Spleen (tissue), 11 donors: ENCODE measurements at regions not wholly inside any gene's neighbourhood (a gene's known extent, or its start where the extent isn't known, plus 50 kb on each side); places are given as distances from the start of the nearest gene placed in this dataset.

Source experiments
- DNase-seq: peaks from one replicate; pipeline ENCODE4 v3.0.0-alpha.2; 2020
- H3K27ac ChIP-seq, 8 donors: fragments of 200-600 bp; sonication (generic) in 7 of 8; 1 replicate in 4 of 8; 2 replicates in 4 of 8; pipeline versions ENCODE4 v1.5.0 to v1.8.0; 2016 to 2021; ENCODE audit warnings: inconsistent platforms in 4 of 8, mild to moderate bottlenecking in 4 of 8, moderate library complexity in 1 of 8
- H3K27me3 ChIP-seq, 7 donors: fragments of 200-600 bp; sonication (generic) in 6 of 7; replicated peaks in 1 of 7; 1 replicate in 4 of 7; 2 replicates in 3 of 7; pipeline versions ENCODE4 v1.5.0 to v1.8.0; 2016 to 2021; ENCODE audit warnings: inconsistent platforms in 3 of 7, mild to moderate bottlenecking in 1 of 7
- H3K36me3 ChIP-seq, 6 donors: fragments of 200-600 bp; sonication (generic) in 5 of 6; 1 replicate in 4 of 6; 2 replicates in 2 of 6; pipeline versions ENCODE4 v1.5.0 to v1.8.0; 2016 to 2021; ENCODE audit warnings: inconsistent platforms in 2 of 6
- H3K4me1 ChIP-seq, 6 donors: fragments of 200-600 bp; sonication (generic) in 5 of 6; 1 replicate in 3 of 6; 2 replicates in 3 of 6; pipeline versions ENCODE4 v1.5.0 to v1.8.0; 2016 to 2021; ENCODE audit warnings: inconsistent platforms in 3 of 6
- H3K4me3 ChIP-seq, 8 donors: fragments of 200-600 bp; sonication (generic) in 7 of 8; 1 replicate in 4 of 8; 2 replicates in 4 of 8; pipeline versions ENCODE4 v1.5.0 to v1.8.0; 2016 to 2021; ENCODE audit warnings: inconsistent platforms in 4 of 8, mild to moderate bottlenecking in 4 of 8, moderate library complexity in 2 of 8
- H3K9me3 ChIP-seq, 8 donors: fragments of 200-600 bp; sonication (generic) in 7 of 8; 1 replicate in 4 of 8; 2 replicates in 4 of 8; pipeline versions ENCODE4 v1.5.0 to v1.8.0; 2016 to 2021; ENCODE audit warnings: inconsistent platforms in 4 of 8
- POLR2A ChIP-seq, 3 donors: fragments of 450-650 bp; IDR thresholded peaks; one replicate each; pipeline ENCODE4 v1.5.1; 2017; ENCODE audit warnings: antibody characterized with exemption in 3 of 3, mild to moderate bottlenecking in 1 of 3
- POLR2AphosphoS5 ChIP-seq, 3 donors: sonication (generic); formaldehyde crosslinking; IDR thresholded peaks; one replicate each; pipeline ENCODE4 v1.5.1; 2017; ENCODE audit warnings: antibody characterized with exemption in 3 of 3
- WGBS, 5 donors: extraction: QIAGEN DNeasy Blood & Tissue Kit in 3 of 5; methylation state at CpG; one replicate each; pipeline versions ENCODE4 v1.1.5 to v1.1.7; 2013 to 2018; 5-methylcytosine and 5-hydroxymethylcytosine counted together
- intact Hi-C: fragments of 100-400 bp; cut with DNase I; formaldehyde crosslinking; loops from one replicate; pipeline ENCODE4 v1.15.0; 2023; ENCODE audit warnings: low total_unique reads
- TF ChIP-seq, protein P1 (sequence below), 11 experiments: fragments of 200-600 bp in 7 of 11; fragments of 450-650 bp in 4 of 11; sonication (generic) in 4 of 11; IDR thresholded peaks in 8 of 11; conservative IDR thresholded peaks in 3 of 11; 1 replicate in 7 of 11; 2 replicates in 4 of 11; pipeline versions ENCODE4 v1.4.0 to v1.8.0; 2016 to 2021; ENCODE audit warnings: antibody characterized with exemption in 11 of 11, inconsistent platforms in 4 of 11, mild to moderate bottlenecking in 1 of 11
- donor health status: healthy with polysubstance abuse.
- donor health status: DM: no; HTN: no; CAD: no; lungs with moderate emphysema.
- donor health status: DM: no; HTN: no; CAD: no.
- donor health status: Bipolar disorder and iron deficiency.
- donor health status: healthy.
- donor health status: DM: no; HTN: no; CAD: no.
- donor health status: DM: yes; HTN: yes; CAD: no.

DNA sequence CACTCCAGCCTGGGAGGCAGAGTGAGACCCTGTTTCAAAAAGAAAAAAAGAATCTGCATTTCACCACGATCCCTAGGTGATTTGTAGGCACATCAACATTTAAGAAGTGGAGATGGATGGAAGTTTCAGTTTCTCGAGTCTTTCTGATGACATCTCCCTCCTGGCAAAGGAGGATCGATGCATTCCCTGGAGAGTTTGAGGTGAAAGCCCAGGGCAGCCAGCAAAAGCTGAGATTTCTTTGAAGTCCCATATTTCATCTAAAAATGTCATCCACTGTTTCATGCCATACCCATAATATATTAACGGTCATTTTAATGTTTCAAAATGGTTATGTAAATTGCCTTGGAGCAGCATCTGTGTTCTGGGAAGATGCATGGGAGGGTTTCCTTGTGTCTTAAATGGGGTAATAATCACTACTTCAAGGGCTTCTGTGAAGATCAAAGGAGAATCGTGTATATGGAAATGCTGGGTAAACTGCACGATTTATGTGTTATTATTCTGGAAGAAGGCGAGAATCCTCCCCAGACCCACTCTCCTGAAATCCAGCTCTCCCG is 63.4 kb downstream of the KATNIP start:
- H3K27ac ChIP-seq = no peak overlapping the region
- intact Hi-C loops = no loop called here
- WGBS, 5 donors = 84 to 96% (median 88%) methylated on average over 8 of the region's 8 CpGs
- H3K27me3 ChIP-seq = no peaks in the 10 kb centered on the region
- TF ChIP-seq POLR2A (IDR thresholded peaks at IDR 0.05) (no peak), POLR2AphosphoS5 (IDR thresholded peaks at IDR 0.05) (no peak)
- TF ChIP-seq, protein P1, sequence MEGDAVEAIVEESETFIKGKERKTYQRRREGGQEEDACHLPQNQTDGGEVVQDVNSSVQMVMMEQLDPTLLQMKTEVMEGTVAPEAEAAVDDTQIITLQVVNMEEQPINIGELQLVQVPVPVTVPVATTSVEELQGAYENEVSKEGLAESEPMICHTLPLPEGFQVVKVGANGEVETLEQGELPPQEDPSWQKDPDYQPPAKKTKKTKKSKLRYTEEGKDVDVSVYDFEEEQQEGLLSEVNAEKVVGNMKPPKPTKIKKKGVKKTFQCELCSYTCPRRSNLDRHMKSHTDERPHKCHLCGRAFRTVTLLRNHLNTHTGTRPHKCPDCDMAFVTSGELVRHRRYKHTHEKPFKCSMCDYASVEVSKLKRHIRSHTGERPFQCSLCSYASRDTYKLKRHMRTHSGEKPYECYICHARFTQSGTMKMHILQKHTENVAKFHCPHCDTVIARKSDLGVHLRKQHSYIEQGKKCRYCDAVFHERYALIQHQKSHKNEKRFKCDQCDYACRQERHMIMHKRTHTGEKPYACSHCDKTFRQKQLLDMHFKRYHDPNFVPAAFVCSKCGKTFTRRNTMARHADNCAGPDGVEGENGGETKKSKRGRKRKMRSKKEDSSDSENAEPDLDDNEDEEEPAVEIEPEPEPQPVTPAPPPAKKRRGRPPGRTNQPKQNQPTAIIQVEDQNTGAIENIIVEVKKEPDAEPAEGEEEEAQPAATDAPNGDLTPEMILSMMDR (IDR thresholded peaks at IDR 0.05 in 8 of 11, conservative IDR thresholded peaks at IDR 0.05 in 3 of 11) = no peak
- H3K36me3 ChIP-seq = peaks cover 0 to 11% (median under 1%) of the 10 kb centered on the region in 6 donors
- no peak overlapping the region for H3K4me3 ChIP-seq
- DNase-seq = no peak
- no peaks in the 10 kb centered on the region for H3K4me1 ChIP-seq
- H3K9me3 ChIP-seq = no peaks in the 10 kb centered on the region

DNA sequence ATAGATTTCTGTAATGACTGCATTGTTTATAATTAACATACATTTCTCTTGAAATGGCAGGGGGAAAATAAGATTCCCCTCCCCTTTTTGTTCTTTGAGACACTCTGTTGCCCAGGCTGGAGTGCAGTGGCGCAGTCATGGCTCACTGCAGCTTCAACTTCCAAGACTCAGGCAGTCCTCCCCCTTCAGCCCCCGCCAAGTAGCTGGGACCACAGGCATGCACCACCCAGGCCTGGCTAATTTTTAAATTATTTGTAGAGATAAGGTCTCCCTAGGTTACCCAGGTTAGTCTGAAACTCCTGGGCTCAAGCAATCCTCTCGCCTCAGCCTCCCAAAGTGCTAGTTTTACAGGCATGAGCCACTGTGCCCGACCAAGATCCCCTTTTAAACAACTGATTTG is 67.7 kb downstream of the KATNIP start:
- 89 to 95% (median 93%) methylated on average over 4 of the region's 4 CpGs for WGBS, 5 donors
- no peak for DNase-seq
- intact Hi-C loops = no loop called here
- Histone ChIP-seq H3K27me3 (no peaks in the 10 kb centered on the region), H3K27ac (no peak overlapping the region), H3K4me1 (no peaks in the 10 kb centered on the region), H3K4me3 (no peak overlapping the region), H3K9me3 (no peaks in the 10 kb centered on the region), H3K36me3 (peaks cover 0 to 49% (median 8%) of the 10 kb centered on the region in 6 donors)
- TF ChIP-seq POLR2AphosphoS5 (IDR thresholded peaks at IDR 0.05) = no peak
- TF ChIP-seq POLR2A (IDR thresholded peaks at IDR 0.05) = no peak
- TF ChIP-seq, protein P1 (IDR thresholded peaks at IDR 0.05 in 8 of 11, conservative IDR thresholded peaks at IDR 0.05 in 3 of 11) = no peak

DNA sequence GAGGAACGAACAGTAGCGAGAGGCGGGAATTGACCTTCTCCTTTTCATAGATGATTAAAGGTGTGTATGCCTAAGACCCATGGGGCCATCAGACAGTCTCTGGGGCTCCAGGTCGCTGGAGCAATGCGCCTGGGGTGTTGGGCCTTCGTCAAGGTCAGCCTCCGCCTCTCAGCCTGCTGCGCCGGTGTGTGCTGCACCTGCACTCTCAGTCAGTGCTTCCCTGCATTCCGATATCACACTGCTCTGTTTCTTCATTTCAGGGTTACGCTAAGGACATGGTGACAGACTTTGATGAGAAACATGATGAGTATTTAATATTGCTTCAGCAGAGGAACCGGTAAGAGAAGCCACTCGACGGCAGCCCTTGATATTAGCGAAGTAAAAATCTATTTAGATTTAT is 68.2 kb downstream of the KATNIP start:
- WGBS, 5 donors = 94 to 97% (median 94%) methylated on average over 15 of the region's 15 CpGs
- Histone ChIP-seq H3K27me3 (no peaks in the 10 kb centered on the region), H3K36me3 (peaks cover 0 to 54% (median 8%) of the 10 kb centered on the region in 6 donors), H3K4me1 (no peaks in the 10 kb centered on the region), H3K4me3 (no peak overlapping the region), H3K27ac (no peak overlapping the region), H3K9me3 (no peaks in the 10 kb centered on the region)
- intact Hi-C loops = no loop called here
- DNase-seq = no peak
- TF ChIP-seq, protein P1 (IDR thresholded peaks at IDR 0.05 in 8 of 11, conservative IDR thresholded peaks at IDR 0.05 in 3 of 11) = no peak
- no peak for TF ChIP-seq POLR2A (IDR thresholded peaks at IDR 0.05)
- no peak for TF ChIP-seq POLR2AphosphoS5 (IDR thresholded peaks at IDR 0.05)

DNA sequence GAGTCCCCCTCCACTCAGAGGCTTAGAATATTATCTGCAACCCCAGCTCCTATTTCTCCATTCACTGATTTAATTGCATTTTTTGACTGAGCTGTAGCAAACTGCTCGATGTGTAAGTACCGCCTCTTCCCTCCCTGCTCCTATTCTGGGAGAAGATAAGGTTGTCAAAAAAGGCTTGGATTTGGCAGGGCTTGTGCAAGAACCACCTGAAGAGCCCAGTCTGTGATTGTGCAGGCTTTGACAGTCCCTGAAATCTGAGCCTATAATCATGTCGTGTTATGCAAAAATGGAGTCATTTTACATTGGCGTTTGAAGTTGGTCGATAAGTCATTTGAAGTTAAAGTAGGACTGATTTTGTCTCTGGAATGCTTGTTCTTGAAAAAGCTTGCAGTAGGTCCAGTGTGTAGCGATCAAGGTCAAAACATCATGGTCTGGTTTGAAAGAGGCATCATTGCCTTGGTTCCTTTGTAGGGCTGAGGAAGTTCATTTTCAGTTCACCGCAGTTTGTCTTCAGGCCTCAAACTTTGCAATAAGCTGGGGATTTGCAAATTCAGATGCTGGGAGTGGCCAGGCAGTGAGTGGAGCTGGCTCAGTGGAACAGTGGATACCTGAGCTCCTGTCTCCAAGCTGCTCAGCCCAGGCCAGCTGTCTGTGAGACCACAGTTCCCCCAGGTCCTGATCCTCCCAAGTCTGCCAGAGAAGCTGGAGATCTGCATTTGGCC is 68.8 kb downstream of the KATNIP start:
- 78 to 89% (median 83%) methylated on average over 7 of the region's 7 CpGs for WGBS, 5 donors
- H3K36me3 ChIP-seq = peaks cover 0 to 60% (median 8%) of the 10 kb centered on the region in 6 donors
- TF ChIP-seq, protein P1 (IDR thresholded peaks at IDR 0.05 in 8 of 11, conservative IDR thresholded peaks at IDR 0.05 in 3 of 11) = no peak
- TF ChIP-seq POLR2AphosphoS5 (IDR thresholded peaks at IDR 0.05) (no peak), POLR2A (IDR thresholded peaks at IDR 0.05) (no peak)
- intact Hi-C loops = no loop called here
- no peaks in the 10 kb centered on the region for H3K4me1 ChIP-seq
- DNase-seq = no peak
- no peaks in the 10 kb centered on the region for H3K27me3 ChIP-seq
- H3K4me3 ChIP-seq = no peak overlapping the region
- H3K9me3 ChIP-seq = no peaks in the 10 kb centered on the region
- H3K27ac ChIP-seq = no peak overlapping the region
